ENCODE measurements at regions not wholly inside any gene's neighbourhood (a gene's known extent, or its start where the extent isn't known, plus 50 kb on each side); places are given as distances from the start of the nearest gene placed in this dataset.

GRCh38 chr9:31840702-31841101, 543.7 kb upstream of the ACO1 start:
- RAD21 ChIA-PET (ENCODE audit: low non-redundant PET in 1 of 2, low total read pairs in 2 of 2, uncharacterized antibody in 2 of 2, unreplicated experiment in 2 of 2) = no interaction called here
- Histone ChIP-seq H3K27ac (ENCODE audit: low read depth, low read length) (no peak overlapping the region), H3K4me1 (ENCODE audit: control insufficient read depth in 1 of 2, insufficient read depth in 2 of 2, low read length in 2 of 2) (no peaks in the 10 kb centered on the region), H4K20me1 (ENCODE audit: insufficient read depth) (no peaks in the 10 kb centered on the region), H3K27me3 (ENCODE audit: insufficient read depth, low read length) (no peaks in the 10 kb centered on the region), H2AFZ (ENCODE audit: low read depth, low read length, poor library complexity, severe bottlenecking) (no peak overlapping the region), H3K79me2 (ENCODE audit: insufficient read depth, low read length) (no peaks in the 10 kb centered on the region), H3K4me2 (ENCODE audit: low read length) (no peak overlapping the region), H3K9me2 (ENCODE audit: insufficient read depth) (no peaks in the 10 kb centered on the region), H3K9ac (ENCODE audit: low read length) (no peak overlapping the region), H3K4me3 (replicated peaks in 1 of 2; ENCODE audit: low read depth in 1 of 2, low read length in 2 of 2) (no peak overlapping the region), H3K9me3 (ENCODE audit: control insufficient read depth in 1 of 2, insufficient read depth in 1 of 2, low read depth in 1 of 2, low read length in 2 of 2) (no peaks in the 10 kb centered on the region), H3K36me3 (ENCODE audit: control insufficient read depth in 1 of 2, insufficient read depth in 2 of 2, low read length in 2 of 2) (no peaks in the 10 kb centered on the region)
- CTCF ChIA-PET = no interaction called here
- ATAC-seq (no peak), DNase-seq (ENCODE audit: low read depth, low spot score) (no peak)
- no TSS peak for BruUV-seq (replicated peaks)
- POLR2A ChIA-PET = no interaction called here
- intact Hi-C loops (cut with micrococcal nuclease) = no loop called here
- no peak for TF ChIP-seq SP1 (IDR thresholded peaks at IDR 0.05; ENCODE audit: low read depth)
- TF ChIP-seq CBX3 (IDR thresholded peaks at IDR 0.05; ENCODE audit: low read depth) = no peak
- TF ChIP-seq EZH2phosphoT487 (IDR thresholded peaks at IDR 0.05; ENCODE audit: borderline replicate concordance) = no peak
- TF ChIP-seq TCF7L2 (IDR thresholded peaks at IDR 0.05; ENCODE audit: borderline replicate concordance, extremely low read depth, insufficient read depth, insufficient read length) = no peak
- no peak for TF ChIP-seq EZH2 (IDR thresholded peaks at IDR 0.05)
- no peak for TF ChIP-seq JUND (IDR thresholded peaks at IDR 0.05)

GRCh38 chr9:31847963-31848362, 536.5 kb upstream of the ACO1 start:
- CTCF ChIA-PET = no interaction called here
- Histone ChIP-seq H3K9me3 (ENCODE audit: control insufficient read depth in 1 of 2, insufficient read depth in 1 of 2, low read depth in 1 of 2, low read length in 2 of 2) (no peaks in the 10 kb centered on the region; a peak in 2 of 4 replicates), H2AFZ (ENCODE audit: low read depth, low read length, poor library complexity, severe bottlenecking) (peak overlapping the region; percentile 26), H3K9ac (ENCODE audit: low read length) (peak overlapping the region; percentile 84), H3K27me3 (ENCODE audit: insufficient read depth, low read length) (no peaks in the 10 kb centered on the region), H3K36me3 (ENCODE audit: control insufficient read depth in 1 of 2, insufficient read depth in 2 of 2, low read length in 2 of 2) (no peaks in the 10 kb centered on the region), H4K20me1 (ENCODE audit: insufficient read depth) (no peaks in the 10 kb centered on the region), H3K4me3 (replicated peaks in 1 of 2; ENCODE audit: low read depth in 1 of 2, low read length in 2 of 2) (peak overlapping the region; percentile 67 to 69), H3K4me2 (ENCODE audit: low read length) (peak overlapping the region; percentile 67), H3K27ac (ENCODE audit: low read depth, low read length) (peak overlapping the region; percentile 37; the same call in 1 of the 2 replicates), H3K4me1 (ENCODE audit: control insufficient read depth in 1 of 2, insufficient read depth in 2 of 2, low read length in 2 of 2) (peaks cover 3 to 13% of the 10 kb centered on the region in 2 experiments; a peak in 2 of 4 replicates), H3K79me2 (ENCODE audit: insufficient read depth, low read length) (peaks cover 43% of the 10 kb centered on the region), H3K9me2 (ENCODE audit: insufficient read depth) (no peaks in the 10 kb centered on the region)
- intact Hi-C loops (cut with micrococcal nuclease) = loop anchor here (5.0 kb wide), 1 partner anchor 484 kb away; no protein-coding TSS in a partner anchor
- RAD21 ChIA-PET (ENCODE audit: low non-redundant PET in 1 of 2, low total read pairs in 2 of 2, uncharacterized antibody in 2 of 2, unreplicated experiment in 2 of 2) = no interaction called here
- POLR2A ChIA-PET = interaction anchor here (1.0 kb wide), 1 partner anchor 10 kb away, joined by 4 read pairs; no protein-coding TSS in a partner anchor
- peak; percentile 21 for DNase-seq (ENCODE audit: low read depth, low spot score)
- TSS peak; percentile 99 for BruUV-seq (replicated peaks)
- peak; percentile 77 for ATAC-seq
- TF ChIP-seq YY1 (IDR thresholded peaks at IDR 0.05; ENCODE audit: extremely low read depth, insufficient replicate concordance, low read depth, low read length) = peak; percentile 73
- TF ChIP-seq, protein P1, sequence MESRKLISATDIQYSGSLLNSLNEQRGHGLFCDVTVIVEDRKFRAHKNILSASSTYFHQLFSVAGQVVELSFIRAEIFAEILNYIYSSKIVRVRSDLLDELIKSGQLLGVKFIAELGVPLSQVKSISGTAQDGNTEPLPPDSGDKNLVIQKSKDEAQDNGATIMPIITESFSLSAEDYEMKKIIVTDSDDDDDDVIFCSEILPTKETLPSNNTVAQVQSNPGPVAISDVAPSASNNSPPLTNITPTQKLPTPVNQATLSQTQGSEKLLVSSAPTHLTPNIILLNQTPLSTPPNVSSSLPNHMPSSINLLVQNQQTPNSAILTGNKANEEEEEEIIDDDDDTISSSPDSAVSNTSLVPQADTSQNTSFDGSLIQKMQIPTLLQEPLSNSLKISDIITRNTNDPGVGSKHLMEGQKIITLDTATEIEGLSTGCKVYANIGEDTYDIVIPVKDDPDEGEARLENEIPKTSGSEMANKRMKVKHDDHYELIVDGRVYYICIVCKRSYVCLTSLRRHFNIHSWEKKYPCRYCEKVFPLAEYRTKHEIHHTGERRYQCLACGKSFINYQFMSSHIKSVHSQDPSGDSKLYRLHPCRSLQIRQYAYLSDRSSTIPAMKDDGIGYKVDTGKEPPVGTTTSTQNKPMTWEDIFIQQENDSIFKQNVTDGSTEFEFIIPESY (IDR thresholded peaks at IDR 0.05; ENCODE audit: extremely low read depth, insufficient replicate concordance, low read length) = no peak
- TF ChIP-seq POLR2A (IDR thresholded peaks at IDR 0.05; ENCODE audit: borderline replicate concordance, extremely low read depth, insufficient read depth, insufficient read length) = no peak
- no peak for TF ChIP-seq ATF3 (IDR thresholded peaks at IDR 0.05)
